ENCODE measurements at regions not wholly inside any gene's neighbourhood (a gene's known extent, or its start where the extent isn't known, plus 50 kb on each side); places are given as distances from the start of the nearest gene placed in this dataset.

DNA sequence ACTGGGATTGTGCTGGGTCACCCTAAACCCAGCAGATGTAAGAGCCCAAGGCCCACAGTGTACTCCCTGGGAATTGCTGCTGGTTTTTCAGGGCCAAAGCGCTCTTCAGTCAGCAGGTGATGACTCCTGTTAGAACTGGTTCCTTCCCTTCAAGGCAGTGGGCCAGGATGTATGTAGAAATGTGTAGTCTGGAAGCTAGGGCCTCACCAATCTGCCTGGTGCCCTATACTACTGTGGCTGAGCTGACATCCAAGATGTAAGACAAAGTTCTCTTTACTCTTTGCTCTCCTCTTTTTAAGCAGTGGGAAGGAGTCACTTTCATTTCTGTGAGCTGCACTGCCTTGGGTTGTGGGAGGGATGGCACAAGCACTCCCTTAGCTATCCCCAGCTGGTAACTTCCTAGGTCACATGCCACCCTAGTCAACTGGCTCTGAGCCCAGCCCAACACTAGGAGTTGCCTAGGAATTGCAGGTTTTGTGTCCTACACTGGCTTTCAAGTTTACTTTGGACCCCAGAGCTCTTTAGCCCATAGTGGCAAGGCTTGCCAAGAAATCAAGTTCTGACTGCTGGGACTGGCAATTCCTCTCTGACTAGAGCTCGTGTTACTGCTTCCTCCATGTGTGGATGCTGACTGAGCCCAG is 249.2 kb downstream of the C12orf50 start:
- H3K4me3 ChIP-seq (ENCODE audit: low read depth, low read length): no peak overlapping the region
- DNase-seq (ENCODE audit: low read depth): no peak
- TF ChIP-seq CTCF (conservative IDR thresholded peaks at IDR 0.05; ENCODE audit: low read depth, low read length): no peak

- no peak overlapping the region for H3K4me3 ChIP-seq (ENCODE audit: low read depth, low read length)
- DNase-seq (ENCODE audit: low read depth): peak; percentile 89
- no peak for TF ChIP-seq CTCF (conservative IDR thresholded peaks at IDR 0.05; ENCODE audit: low read depth, low read length)
Measured at GRCh38 chr12:87779016-87779415, 250.2 kb downstream of the C12orf50 start.

DNA sequence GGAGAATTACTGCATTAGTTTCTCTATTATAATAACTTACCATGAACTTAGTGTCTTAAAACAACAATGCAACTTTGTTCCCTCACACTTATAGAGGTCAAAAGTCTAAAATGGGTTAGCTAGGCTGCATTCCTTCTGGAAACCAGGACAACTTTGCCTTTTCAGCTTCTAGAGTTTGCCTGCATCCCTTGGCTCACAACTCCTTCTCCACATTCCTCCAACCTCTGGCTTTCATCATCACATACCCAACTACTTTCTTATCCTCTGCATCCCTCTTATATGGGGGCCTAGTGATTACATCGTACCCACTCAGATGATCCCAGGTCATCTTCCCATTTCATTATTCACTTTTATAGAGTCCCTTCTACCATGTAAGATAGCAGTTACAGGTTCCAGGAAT is 251.1 kb downstream of the C12orf50 start:
- TF ChIP-seq CTCF (conservative IDR thresholded peaks at IDR 0.05; ENCODE audit: low read depth, low read length): no peak
- no peak overlapping the region for H3K4me3 ChIP-seq (ENCODE audit: low read depth, low read length)
- DNase-seq (ENCODE audit: low read depth): no peak

DNA sequence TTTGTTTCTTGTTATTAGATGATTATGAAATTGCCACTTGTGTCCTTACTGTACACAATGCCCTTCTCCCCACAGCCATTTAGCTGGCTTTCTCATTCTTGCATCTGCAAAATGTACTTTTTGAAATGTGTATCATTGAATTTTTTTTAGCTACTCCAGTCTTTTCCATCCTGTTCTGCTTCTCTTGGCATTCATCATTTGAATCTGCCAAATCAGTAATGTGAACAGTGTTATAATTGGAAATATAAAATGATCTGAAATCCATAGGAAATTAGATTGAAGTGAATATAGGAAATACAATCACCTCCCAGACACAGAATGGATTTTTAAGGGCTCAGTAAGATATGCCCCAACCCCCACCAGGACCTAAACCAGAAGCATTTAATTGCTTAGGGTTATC is 253.4 kb downstream of the C12orf50 start:
- DNase-seq (ENCODE audit: low read depth): no peak
- no peak for TF ChIP-seq CTCF (conservative IDR thresholded peaks at IDR 0.05; ENCODE audit: low read depth, low read length)
- no peak overlapping the region for H3K4me3 ChIP-seq (ENCODE audit: low read depth, low read length)

- TF ChIP-seq CTCF (conservative IDR thresholded peaks at IDR 0.05; ENCODE audit: low read depth, low read length): no peak
- no peak overlapping the region for H3K4me3 ChIP-seq (ENCODE audit: low read depth, low read length)
- DNase-seq (ENCODE audit: low read depth): no peak
Measured at GRCh38 chr12:87775051-87775450, 254.2 kb downstream of the C12orf50 start.

DNA sequence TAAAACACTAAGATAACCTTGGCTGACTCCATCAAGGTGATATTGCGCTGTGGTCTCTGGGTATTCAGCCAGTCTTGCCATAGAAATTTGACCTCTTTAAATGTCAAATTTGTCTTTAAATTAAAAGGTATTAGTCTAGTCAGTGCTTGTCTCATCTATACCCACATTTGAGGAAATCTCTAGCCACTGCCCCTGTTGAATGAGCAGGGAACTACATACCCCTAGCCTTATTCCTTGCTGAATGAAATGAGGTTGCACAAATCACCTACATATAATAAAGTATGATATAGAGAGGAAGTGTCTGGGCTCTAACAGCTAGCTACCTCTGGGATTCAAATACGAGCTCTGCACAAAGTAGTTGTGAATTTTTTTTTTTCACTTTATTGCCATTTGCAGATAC is 256.8 kb downstream of the C12orf50 start:
- TF ChIP-seq CTCF (conservative IDR thresholded peaks at IDR 0.05; ENCODE audit: low read depth, low read length): no peak
- no peak overlapping the region for H3K4me3 ChIP-seq (ENCODE audit: low read depth, low read length)
- no peak for DNase-seq (ENCODE audit: low read depth)
